ENCODE measurements at regions not wholly inside any gene's neighbourhood (a gene's known extent, or its start where the extent isn't known, plus 50 kb on each side); places are given as distances from the start of the nearest gene placed in this dataset.

- TF ChIP-seq, protein P1, sequence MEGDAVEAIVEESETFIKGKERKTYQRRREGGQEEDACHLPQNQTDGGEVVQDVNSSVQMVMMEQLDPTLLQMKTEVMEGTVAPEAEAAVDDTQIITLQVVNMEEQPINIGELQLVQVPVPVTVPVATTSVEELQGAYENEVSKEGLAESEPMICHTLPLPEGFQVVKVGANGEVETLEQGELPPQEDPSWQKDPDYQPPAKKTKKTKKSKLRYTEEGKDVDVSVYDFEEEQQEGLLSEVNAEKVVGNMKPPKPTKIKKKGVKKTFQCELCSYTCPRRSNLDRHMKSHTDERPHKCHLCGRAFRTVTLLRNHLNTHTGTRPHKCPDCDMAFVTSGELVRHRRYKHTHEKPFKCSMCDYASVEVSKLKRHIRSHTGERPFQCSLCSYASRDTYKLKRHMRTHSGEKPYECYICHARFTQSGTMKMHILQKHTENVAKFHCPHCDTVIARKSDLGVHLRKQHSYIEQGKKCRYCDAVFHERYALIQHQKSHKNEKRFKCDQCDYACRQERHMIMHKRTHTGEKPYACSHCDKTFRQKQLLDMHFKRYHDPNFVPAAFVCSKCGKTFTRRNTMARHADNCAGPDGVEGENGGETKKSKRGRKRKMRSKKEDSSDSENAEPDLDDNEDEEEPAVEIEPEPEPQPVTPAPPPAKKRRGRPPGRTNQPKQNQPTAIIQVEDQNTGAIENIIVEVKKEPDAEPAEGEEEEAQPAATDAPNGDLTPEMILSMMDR (IDR thresholded peaks at IDR 0.05), result no peak
- peak overlapping the region; percentile 52 to 72 for H3K27ac ChIP-seq
- H3K9me3 ChIP-seq, result no peaks in the 10 kb centered on the region
- ATAC-seq (ENCODE audit: insufficient number of reproducible peaks, low FRiP score, low read depth), result no peak
- H3K36me3 ChIP-seq, result no peaks in the 10 kb centered on the region
- no peak overlapping the region for H3K4me3 ChIP-seq
- peaks cover 46 to 49% of the 10 kb centered on the region in 2 donors for H3K4me1 ChIP-seq (ENCODE audit: control insufficient read depth in 1 of 2, low read depth in 2 of 2)
- DNase-seq (ENCODE audit: low spot score), result no peak
- H3K27me3 ChIP-seq (replicated peaks; ENCODE audit: insufficient read depth), result no peaks in the 10 kb centered on the region
These were observed 203.4 kb upstream of the MIR17HG start for GRCh38 chr13:91144054-91144453.

DNA sequence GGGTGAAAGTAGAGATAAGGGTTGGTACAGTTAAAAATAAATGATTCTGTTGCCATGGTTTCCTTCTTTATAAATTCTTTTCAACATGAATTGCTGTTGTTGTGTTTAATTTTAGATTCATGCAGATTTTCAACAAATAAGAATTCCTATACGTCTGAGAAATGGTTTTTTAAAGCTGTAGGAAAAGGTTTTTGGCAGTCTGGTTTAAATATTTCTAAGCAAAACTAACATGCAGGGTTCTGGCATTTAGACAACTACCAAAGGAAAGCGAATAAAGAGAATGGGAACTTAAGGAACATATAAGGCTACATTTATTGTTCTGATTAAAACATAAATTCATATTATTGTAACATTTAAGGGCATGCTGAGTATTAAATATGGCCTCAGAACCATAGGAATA is 203.0 kb upstream of the MIR17HG start:
- DNase-seq (ENCODE audit: low spot score) (no peak), ATAC-seq (ENCODE audit: insufficient number of reproducible peaks, low FRiP score, low read depth) (no peak)
- no peaks in the 10 kb centered on the region for H3K36me3 ChIP-seq
- H3K9me3 ChIP-seq, result no peaks in the 10 kb centered on the region
- peak overlapping the region; percentile 52 to 72 for H3K27ac ChIP-seq
- H3K4me1 ChIP-seq (ENCODE audit: control insufficient read depth in 1 of 2, low read depth in 2 of 2), result peaks cover 46 to 49% of the 10 kb centered on the region in 2 donors
- no peaks in the 10 kb centered on the region for H3K27me3 ChIP-seq (replicated peaks; ENCODE audit: insufficient read depth)
- TF ChIP-seq, protein P1 (IDR thresholded peaks at IDR 0.05), result no peak
- no peak overlapping the region for H3K4me3 ChIP-seq

GRCh38 chr13:91145571-91146205 is 201.8 kb upstream of the MIR17HG start:
- ATAC-seq (ENCODE audit: insufficient number of reproducible peaks, low FRiP score, low read depth), result no peak
- H3K27ac ChIP-seq, result peak overlapping the region in 1 of 2 donors; percentile 23
- no peaks in the 10 kb centered on the region for H3K9me3 ChIP-seq
- DNase-seq (ENCODE audit: low spot score), result no peak
- H3K4me1 ChIP-seq (ENCODE audit: control insufficient read depth in 1 of 2, low read depth in 2 of 2), result peaks cover 44 to 46% of the 10 kb centered on the region in 2 donors
- H3K36me3 ChIP-seq, result no peaks in the 10 kb centered on the region
- TF ChIP-seq, protein P1 (IDR thresholded peaks at IDR 0.05), result no peak
- H3K4me3 ChIP-seq, result no peak overlapping the region
- no peaks in the 10 kb centered on the region for H3K27me3 ChIP-seq (replicated peaks; ENCODE audit: insufficient read depth)

DNA sequence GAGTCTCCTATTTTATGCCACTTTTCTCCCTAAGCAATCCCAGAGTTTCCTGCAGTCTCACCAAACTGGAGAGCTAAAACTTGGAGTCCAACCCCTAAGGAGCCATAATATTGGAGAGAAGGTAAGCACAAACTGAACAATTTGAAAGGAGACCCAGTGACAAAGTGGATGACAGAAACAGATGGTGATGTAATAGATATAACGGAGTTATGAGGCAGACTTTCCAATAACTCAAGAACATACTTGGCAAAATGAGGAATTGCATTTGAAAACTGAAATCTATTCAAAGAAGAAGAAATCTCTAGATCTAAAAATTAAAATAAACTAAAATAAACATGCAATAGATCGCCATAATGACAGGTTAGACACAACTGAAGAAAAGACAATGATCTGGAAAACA is 200.9 kb upstream of the MIR17HG start:
- Histone ChIP-seq H3K9me3 (no peaks in the 10 kb centered on the region), H3K36me3 (no peaks in the 10 kb centered on the region), H3K4me1 (ENCODE audit: control insufficient read depth in 1 of 2, low read depth in 2 of 2) (peaks cover 35 to 40% of the 10 kb centered on the region in 2 donors), H3K27ac (no peak overlapping the region), H3K27me3 (replicated peaks; ENCODE audit: insufficient read depth) (no peaks in the 10 kb centered on the region), H3K4me3 (no peak overlapping the region)
- no peak for ATAC-seq (ENCODE audit: insufficient number of reproducible peaks, low FRiP score, low read depth)
- DNase-seq (ENCODE audit: low spot score), result no peak
- TF ChIP-seq, protein P1 (IDR thresholded peaks at IDR 0.05), result no peak

DNA sequence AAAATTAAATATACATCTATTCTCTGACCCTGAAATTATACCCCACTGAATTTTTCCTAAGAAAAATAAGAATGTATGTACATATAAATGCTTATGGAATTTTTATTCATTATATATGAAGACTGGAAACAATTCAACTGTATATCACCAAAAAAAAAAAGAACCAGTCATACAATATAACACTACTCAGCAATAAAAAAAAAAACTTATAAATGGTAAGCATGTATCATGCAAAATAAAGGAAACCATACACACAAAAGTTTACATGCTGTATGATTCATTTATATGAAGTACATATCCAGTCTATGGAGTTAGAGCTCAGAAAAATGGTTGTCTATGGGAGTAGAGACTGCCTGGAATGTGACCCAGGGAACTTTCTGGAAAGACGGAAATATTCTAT is 199.4 kb upstream of the MIR17HG start:
- no peak for ATAC-seq (ENCODE audit: insufficient number of reproducible peaks, low FRiP score, low read depth)
- Histone ChIP-seq H3K9me3 (no peaks in the 10 kb centered on the region), H3K36me3 (no peaks in the 10 kb centered on the region), H3K4me1 (ENCODE audit: control insufficient read depth in 1 of 2, low read depth in 2 of 2) (peaks cover 20 to 25% of the 10 kb centered on the region in 2 donors), H3K27me3 (replicated peaks; ENCODE audit: insufficient read depth) (no peaks in the 10 kb centered on the region), H3K4me3 (no peak overlapping the region), H3K27ac (no peak overlapping the region)
- TF ChIP-seq, protein P1 (IDR thresholded peaks at IDR 0.05), result no peak
- DNase-seq (ENCODE audit: low spot score), result no peak

Measured in thoracic aorta (tissue), 2 donors.